ENCODE measurements at regions not wholly inside any gene's neighbourhood (a gene's known extent, or its start where the extent isn't known, plus 50 kb on each side); places are given as distances from the start of the nearest gene placed in this dataset.

- TF ChIP-seq EZH2phosphoT487 (IDR thresholded peaks at IDR 0.05; ENCODE audit: insufficient read depth, low read depth) (no peak), EZH2 (IDR thresholded peaks at IDR 0.05; ENCODE audit: insufficient read depth, poor library complexity, severe bottlenecking) (no peak)
These were observed 75.3 kb downstream of the SC5D start for GRCh38 chr11:121367844-121368225.
